LNCAP (cell line): ENCODE measurements at regions not wholly inside any gene's neighbourhood (a gene's known extent, or its start where the extent isn't known, plus 50 kb on each side); places are given as distances from the start of the nearest gene placed in this dataset.

ENCODE experiments used
- CTCF ChIP-seq: fragments of 450-650 bp; IDR thresholded peaks from 2 replicates; pipeline ENCODE4 v1.5.1; 2017; ENCODE audit warnings: mild to moderate bottlenecking

- no peak for TF ChIP-seq CTCF
Measured at GRCh38 chr3:152656214-152656971, 178.5 kb upstream of the P2RY1 start.

- no peak for TF ChIP-seq CTCF
Measured at GRCh38 chr3:152656972-152657355, 178.0 kb upstream of the P2RY1 start.

GRCh38 chr3:152658977-152659720 lies 175.8 kb upstream of the P2RY1 start:
- no peak for TF ChIP-seq CTCF

- no peak for TF ChIP-seq CTCF
Measured at GRCh38 chr3:152662157-152662556, 172.8 kb upstream of the P2RY1 start.

- no peak for TF ChIP-seq CTCF
Measured at GRCh38 chr3:152664766-152665165, 170.2 kb upstream of the P2RY1 start.

GRCh38 chr3:152667267-152667666 lies 167.7 kb upstream of the P2RY1 start:
- TF ChIP-seq CTCF = no peak

GRCh38 chr3:152669560-152669959 lies 165.4 kb upstream of the P2RY1 start:
- TF ChIP-seq CTCF = no peak
